Prostate gland (tissue), 2 donors: ENCODE measurements at regions not wholly inside any gene's neighbourhood (a gene's known extent, or its start where the extent isn't known, plus 50 kb on each side); places are given as distances from the start of the nearest gene placed in this dataset.

Experiments
- CTCF ChIP-seq, 4 experiments: fragments of 200-600 bp in 2 of 4; fragments of 450-650 bp in 2 of 4; sonication (generic) in 2 of 4; IDR thresholded peaks; 1 replicate in 3 of 4; 2 replicates in 1 of 4; pipeline ENCODE4 v1.5.1; 2016 to 2019; ENCODE audit warnings: antibody characterized with exemption in 4 of 4, mild to moderate bottlenecking in 2 of 4, moderate library complexity in 2 of 4
- POLR2A ChIP-seq: fragments of 450-650 bp; IDR thresholded peaks from one replicate; pipeline ENCODE4 v1.6.1; 2016; ENCODE audit warnings: antibody characterized with exemption, mild to moderate bottlenecking
- POLR2AphosphoS5 ChIP-seq: sonication (generic); formaldehyde crosslinking; IDR thresholded peaks from one replicate; pipeline ENCODE4 v1.6.1; 2017; ENCODE audit warnings: antibody characterized with exemption

- TF ChIP-seq CTCF (IDR thresholded peaks at IDR 0.05) = no peak
- no peak for TF ChIP-seq POLR2A
- TF ChIP-seq POLR2AphosphoS5 = no peak
Measured at GRCh38 chr4:92175250-92175649, 128.5 kb upstream of the GRID2 start.
